A673 (cell line): ENCODE measurements at regions not wholly inside any gene's neighbourhood (a gene's known extent, or its start where the extent isn't known, plus 50 kb on each side); places are given as distances from the start of the nearest gene placed in this dataset.

ENCODE experiments used
- BruUV-seq: library from RNA; stranded (reverse); fragments of 400-500 nt; replicated peaks from 2 replicates; lab custom pipeline; 2021; lab: Mats Ljungman, UMichigan
- CTCF ChIA-PET: fragments of 300-600 bp; sonication (Branson Sonifier 250); formaldehyde crosslinking; loops from one replicate; lab custom pipeline; 2022; ENCODE audit warnings: antibody characterized with exemption; lab: Charles Lee
- POLR2A ChIA-PET: fragments of 300-600 bp; sonication (Branson Sonifier 250); formaldehyde crosslinking; loops from one replicate; lab custom pipeline; 2022; ENCODE audit warnings: antibody characterized with exemption; ENCODE audit not compliant: low non-redundant PET; lab: Charles Lee
- DNase-seq: peaks from one replicate; pipeline ENCODE4 v3.0.0-alpha.2; 2015; ENCODE audit warnings: low spot score
- H3K27ac ChIP-seq: fragments of 200-600 bp; sonication (generic); 2 replicates; pipeline ENCODE4 v1.5.1; 2016; ENCODE audit warnings: mixed run types, low read depth, mild to moderate bottlenecking, mixed read lengths, antibody characterized with exemption, low read length; ENCODE audit not compliant: poor library complexity, severe bottlenecking
- H3K27me3 ChIP-seq: fragments of 200-600 bp; sonication (generic); replicated peaks from 2 replicates; pipeline ENCODE4 v1.6.1; 2017; ENCODE audit warnings: mixed run types, low read depth, mild to moderate bottlenecking, mixed read lengths, antibody characterized with exemption, low read length; ENCODE audit not compliant: insufficient read depth, poor library complexity
- H3K36me3 ChIP-seq: fragments of 200-600 bp; sonication (generic); 2 replicates; pipeline ENCODE4 v1.6.1; 2016; ENCODE audit warnings: mixed run types, mild to moderate bottlenecking, mixed read lengths, antibody characterized with exemption, low read length; ENCODE audit not compliant: insufficient read depth, poor library complexity, severe bottlenecking
- H3K4me1 ChIP-seq: fragments of 200-600 bp; sonication (generic); 2 replicates; pipeline ENCODE4 v1.6.1; 2017; ENCODE audit warnings: mixed run types, mild to moderate bottlenecking, mixed read lengths, antibody characterized with exemption, low read length; ENCODE audit not compliant: insufficient read depth, poor library complexity, severe bottlenecking
- H3K4me3 ChIP-seq: fragments of 200-600 bp; sonication (generic); 2 replicates; pipeline ENCODE4 v1.5.1; 2016; ENCODE audit warnings: low read depth, mixed run types, mild to moderate bottlenecking, mixed read lengths, low read length; ENCODE audit not compliant: poor library complexity, severe bottlenecking
- H3K9me3 ChIP-seq: fragments of 200-600 bp; sonication (generic); 2 replicates; pipeline ENCODE4 v1.6.1; 2016; ENCODE audit warnings: mixed run types, low read depth, mild to moderate bottlenecking, mixed read lengths, antibody characterized with exemption, low read length; ENCODE audit not compliant: poor library complexity, severe bottlenecking
- EZH2 ChIP-seq: fragments of 200-600 bp; sonication (generic); IDR thresholded peaks from 2 replicates; pipeline ENCODE4 v1.6.1; 2017; ENCODE audit warnings: borderline replicate concordance, low read depth, mild to moderate bottlenecking, mixed read lengths, antibody characterized with exemption, low read length; ENCODE audit not compliant: poor library complexity, severe bottlenecking
- intact Hi-C: fragments of 100-400 bp; cut with micrococcal nuclease; formaldehyde crosslinking; loops from one replicate; pipeline ENCODE4 v1.10.0; 2022; ENCODE audit not compliant: unreplicated experiment
- TF ChIP-seq, protein P1 (sequence below): fragments of 300-800, 200-600 bp; sonication (generic); conservative IDR thresholded peaks from 2 replicates; pipeline ENCODE4 v1.5.1; 2017; ENCODE audit warnings: low read depth, mild to moderate bottlenecking, antibody characterized with exemption, low read length, moderate library complexity, mixed read lengths

DNA sequence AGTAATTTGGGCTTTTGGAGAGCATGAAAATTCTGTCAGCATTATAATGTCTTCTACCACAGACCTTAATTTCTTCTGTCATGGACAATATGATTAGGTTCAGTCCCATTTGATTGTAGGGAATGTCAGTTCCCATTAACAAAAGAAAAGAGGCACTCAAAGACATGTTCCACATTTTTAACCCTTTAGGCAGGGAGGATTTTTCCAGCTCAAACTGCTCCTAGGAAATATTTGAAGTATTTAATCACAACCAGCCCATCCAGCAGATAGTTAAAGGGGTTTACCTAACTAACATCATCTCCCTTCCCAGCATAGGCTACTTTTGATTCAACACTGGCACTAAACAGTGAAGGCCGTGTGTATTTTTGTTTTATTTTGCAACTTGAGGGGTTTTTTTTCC lies 256.0 kb downstream of the DHX15 start:
- H3K4me3 ChIP-seq, result no peak overlapping the region
- no peaks in the 10 kb centered on the region for H3K9me3 ChIP-seq
- TF ChIP-seq, protein P1, sequence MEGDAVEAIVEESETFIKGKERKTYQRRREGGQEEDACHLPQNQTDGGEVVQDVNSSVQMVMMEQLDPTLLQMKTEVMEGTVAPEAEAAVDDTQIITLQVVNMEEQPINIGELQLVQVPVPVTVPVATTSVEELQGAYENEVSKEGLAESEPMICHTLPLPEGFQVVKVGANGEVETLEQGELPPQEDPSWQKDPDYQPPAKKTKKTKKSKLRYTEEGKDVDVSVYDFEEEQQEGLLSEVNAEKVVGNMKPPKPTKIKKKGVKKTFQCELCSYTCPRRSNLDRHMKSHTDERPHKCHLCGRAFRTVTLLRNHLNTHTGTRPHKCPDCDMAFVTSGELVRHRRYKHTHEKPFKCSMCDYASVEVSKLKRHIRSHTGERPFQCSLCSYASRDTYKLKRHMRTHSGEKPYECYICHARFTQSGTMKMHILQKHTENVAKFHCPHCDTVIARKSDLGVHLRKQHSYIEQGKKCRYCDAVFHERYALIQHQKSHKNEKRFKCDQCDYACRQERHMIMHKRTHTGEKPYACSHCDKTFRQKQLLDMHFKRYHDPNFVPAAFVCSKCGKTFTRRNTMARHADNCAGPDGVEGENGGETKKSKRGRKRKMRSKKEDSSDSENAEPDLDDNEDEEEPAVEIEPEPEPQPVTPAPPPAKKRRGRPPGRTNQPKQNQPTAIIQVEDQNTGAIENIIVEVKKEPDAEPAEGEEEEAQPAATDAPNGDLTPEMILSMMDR, result no peak
- no peak for TF ChIP-seq EZH2
- intact Hi-C loops, result no loop called here
- H3K27me3 ChIP-seq, result no peaks in the 10 kb centered on the region
- DNase-seq, result no peak
- BruUV-seq, result no TSS peak
- CTCF ChIA-PET, result no interaction called here
- H3K4me1 ChIP-seq, result no peaks in the 10 kb centered on the region
- POLR2A ChIA-PET, result no interaction called here
- no peaks in the 10 kb centered on the region for H3K36me3 ChIP-seq
- no peak overlapping the region for H3K27ac ChIP-seq

DNA sequence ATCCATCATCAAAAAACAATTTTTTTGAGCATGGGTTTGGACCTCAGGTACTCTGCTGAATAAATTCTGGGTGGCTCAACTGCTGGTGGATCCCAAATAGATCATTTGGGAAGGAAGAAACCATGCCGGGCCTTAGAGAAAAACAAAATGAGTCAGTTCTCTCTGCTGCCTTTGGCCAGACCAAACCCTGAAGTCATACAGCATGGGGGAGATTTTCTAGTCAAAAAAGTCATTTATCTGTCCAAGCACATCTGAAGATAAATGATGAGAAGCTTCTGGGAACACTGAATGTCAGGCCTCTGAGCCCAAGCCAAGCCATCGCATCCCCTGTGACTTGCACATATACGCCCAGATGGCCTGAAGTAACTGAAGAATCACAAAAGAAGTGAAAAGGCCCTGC lies 261.4 kb downstream of the DHX15 start:
- intact Hi-C loops, result no loop called here
- no peak for DNase-seq
- BruUV-seq, result no TSS peak
- Histone ChIP-seq H3K27ac (no peak overlapping the region), H3K27me3 (no peaks in the 10 kb centered on the region), H3K4me1 (peaks cover 9% of the 10 kb centered on the region), H3K4me3 (no peak overlapping the region), H3K9me3 (no peaks in the 10 kb centered on the region), H3K36me3 (no peaks in the 10 kb centered on the region)
- ChIA-PET CTCF (no interaction called here), POLR2A (no interaction called here)
- TF ChIP-seq, protein P1, result no peak
- no peak for TF ChIP-seq EZH2

GRCh38 chr4:24322511-24322910 lies 261.8 kb downstream of the DHX15 start:
- TF ChIP-seq, protein P1, result no peak
- TF ChIP-seq EZH2, result no peak
- DNase-seq, result peak; percentile 17
- Histone ChIP-seq H3K4me3 (no peak overlapping the region), H3K9me3 (no peaks in the 10 kb centered on the region), H3K27me3 (no peaks in the 10 kb centered on the region), H3K27ac (no peak overlapping the region), H3K36me3 (no peaks in the 10 kb centered on the region), H3K4me1 (peaks cover 9% of the 10 kb centered on the region)
- ChIA-PET POLR2A (no interaction called here), CTCF (no interaction called here)
- BruUV-seq, result no TSS peak
- intact Hi-C loops, result no loop called here
